ENCODE measurements at regions not wholly inside any gene's neighbourhood (a gene's known extent, or its start where the extent isn't known, plus 50 kb on each side); places are given as distances from the start of the nearest gene placed in this dataset.

DNA sequence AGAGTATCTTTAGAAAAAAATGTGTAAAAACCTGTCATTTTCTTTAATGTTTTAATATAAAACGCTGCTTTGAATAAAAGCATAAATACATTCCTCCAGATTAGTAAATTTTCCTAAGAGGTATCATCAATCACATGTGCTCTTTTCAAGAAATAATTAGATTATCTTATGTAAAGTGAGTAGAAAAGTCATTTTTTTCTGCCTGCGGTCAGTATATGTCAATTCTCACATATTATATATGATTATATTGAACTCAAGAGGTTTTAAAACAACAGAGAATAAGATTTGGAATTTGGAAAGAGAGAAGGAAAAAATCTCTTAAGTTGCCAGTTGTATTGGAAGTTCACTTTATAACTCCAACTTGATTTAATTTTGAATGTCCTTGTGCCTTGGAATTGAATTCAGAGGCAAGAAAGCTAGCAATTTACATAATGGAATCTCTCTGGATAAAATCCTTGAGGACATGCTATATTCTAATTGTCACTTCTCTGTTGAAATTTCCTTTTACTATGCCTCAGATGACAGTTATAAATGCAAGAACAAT lies 740.1 kb upstream of the SPRY2 start:
- TF ChIP-seq, protein P1, sequence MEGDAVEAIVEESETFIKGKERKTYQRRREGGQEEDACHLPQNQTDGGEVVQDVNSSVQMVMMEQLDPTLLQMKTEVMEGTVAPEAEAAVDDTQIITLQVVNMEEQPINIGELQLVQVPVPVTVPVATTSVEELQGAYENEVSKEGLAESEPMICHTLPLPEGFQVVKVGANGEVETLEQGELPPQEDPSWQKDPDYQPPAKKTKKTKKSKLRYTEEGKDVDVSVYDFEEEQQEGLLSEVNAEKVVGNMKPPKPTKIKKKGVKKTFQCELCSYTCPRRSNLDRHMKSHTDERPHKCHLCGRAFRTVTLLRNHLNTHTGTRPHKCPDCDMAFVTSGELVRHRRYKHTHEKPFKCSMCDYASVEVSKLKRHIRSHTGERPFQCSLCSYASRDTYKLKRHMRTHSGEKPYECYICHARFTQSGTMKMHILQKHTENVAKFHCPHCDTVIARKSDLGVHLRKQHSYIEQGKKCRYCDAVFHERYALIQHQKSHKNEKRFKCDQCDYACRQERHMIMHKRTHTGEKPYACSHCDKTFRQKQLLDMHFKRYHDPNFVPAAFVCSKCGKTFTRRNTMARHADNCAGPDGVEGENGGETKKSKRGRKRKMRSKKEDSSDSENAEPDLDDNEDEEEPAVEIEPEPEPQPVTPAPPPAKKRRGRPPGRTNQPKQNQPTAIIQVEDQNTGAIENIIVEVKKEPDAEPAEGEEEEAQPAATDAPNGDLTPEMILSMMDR (IDR thresholded peaks at IDR 0.05; ENCODE audit: insufficient read depth, low read length) = no peak
- no peak for TF ChIP-seq GABPA (IDR thresholded peaks at IDR 0.05; ENCODE audit: low read depth)
- no peak for TF ChIP-seq POLR2AphosphoS5 (IDR thresholded peaks at IDR 0.05; ENCODE audit: low read depth)
- TF ChIP-seq, protein P2, sequence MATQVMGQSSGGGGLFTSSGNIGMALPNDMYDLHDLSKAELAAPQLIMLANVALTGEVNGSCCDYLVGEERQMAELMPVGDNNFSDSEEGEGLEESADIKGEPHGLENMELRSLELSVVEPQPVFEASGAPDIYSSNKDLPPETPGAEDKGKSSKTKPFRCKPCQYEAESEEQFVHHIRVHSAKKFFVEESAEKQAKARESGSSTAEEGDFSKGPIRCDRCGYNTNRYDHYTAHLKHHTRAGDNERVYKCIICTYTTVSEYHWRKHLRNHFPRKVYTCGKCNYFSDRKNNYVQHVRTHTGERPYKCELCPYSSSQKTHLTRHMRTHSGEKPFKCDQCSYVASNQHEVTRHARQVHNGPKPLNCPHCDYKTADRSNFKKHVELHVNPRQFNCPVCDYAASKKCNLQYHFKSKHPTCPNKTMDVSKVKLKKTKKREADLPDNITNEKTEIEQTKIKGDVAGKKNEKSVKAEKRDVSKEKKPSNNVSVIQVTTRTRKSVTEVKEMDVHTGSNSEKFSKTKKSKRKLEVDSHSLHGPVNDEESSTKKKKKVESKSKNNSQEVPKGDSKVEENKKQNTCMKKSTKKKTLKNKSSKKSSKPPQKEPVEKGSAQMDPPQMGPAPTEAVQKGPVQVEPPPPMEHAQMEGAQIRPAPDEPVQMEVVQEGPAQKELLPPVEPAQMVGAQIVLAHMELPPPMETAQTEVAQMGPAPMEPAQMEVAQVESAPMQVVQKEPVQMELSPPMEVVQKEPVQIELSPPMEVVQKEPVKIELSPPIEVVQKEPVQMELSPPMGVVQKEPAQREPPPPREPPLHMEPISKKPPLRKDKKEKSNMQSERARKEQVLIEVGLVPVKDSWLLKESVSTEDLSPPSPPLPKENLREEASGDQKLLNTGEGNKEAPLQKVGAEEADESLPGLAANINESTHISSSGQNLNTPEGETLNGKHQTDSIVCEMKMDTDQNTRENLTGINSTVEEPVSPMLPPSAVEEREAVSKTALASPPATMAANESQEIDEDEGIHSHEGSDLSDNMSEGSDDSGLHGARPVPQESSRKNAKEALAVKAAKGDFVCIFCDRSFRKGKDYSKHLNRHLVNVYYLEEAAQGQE (IDR thresholded peaks at IDR 0.05; ENCODE audit: insufficient replicate concordance, low read depth) = no peak
- no peak for TF ChIP-seq SPI1 (IDR thresholded peaks at IDR 0.05; ENCODE audit: borderline replicate concordance, low read depth)

All from HL-60 (cell line).